NCI-H2196 (cell line): ENCODE measurements at regions not wholly inside any gene's neighbourhood (a gene's known extent, or its start where the extent isn't known, plus 50 kb on each side); places are given as distances from the start of the nearest gene placed in this dataset.

ENCODE experiments used
- DNase-seq: peaks from one replicate; lab custom pipeline; 2025; ENCODE audit not compliant: unreplicated experiment; lab: John Stamatoyannopoulos, UW

DNA sequence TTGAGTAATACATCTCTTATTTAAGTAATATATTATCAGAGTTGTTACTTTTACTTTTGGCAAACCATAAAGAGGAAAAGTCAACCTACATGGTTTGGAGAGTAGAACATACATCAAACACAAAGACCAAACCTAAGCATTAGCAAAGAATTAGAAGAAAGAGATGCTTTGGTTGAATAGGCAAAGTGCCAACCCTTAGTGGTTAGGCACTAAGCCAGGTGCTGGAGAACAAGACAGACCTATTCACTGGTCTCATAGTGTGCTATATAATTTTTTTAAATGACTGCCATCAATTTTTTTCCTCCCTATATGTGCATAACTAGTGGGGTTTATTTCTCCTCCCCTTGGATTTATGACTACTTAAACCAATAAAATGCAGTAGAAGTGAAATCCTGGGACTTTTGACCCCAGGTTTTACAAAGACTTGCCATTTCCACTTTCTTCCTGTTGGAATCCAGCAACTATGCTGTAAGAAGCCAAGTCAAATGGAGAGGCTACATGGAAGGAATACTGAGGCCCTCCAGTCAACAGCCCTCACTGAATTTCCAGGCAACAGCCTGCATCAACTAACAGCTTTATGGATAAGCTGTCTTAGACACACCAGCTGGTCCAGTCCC lies 69.8 kb upstream of the HAO2 start:
- DNase-seq: no peak

DNA sequence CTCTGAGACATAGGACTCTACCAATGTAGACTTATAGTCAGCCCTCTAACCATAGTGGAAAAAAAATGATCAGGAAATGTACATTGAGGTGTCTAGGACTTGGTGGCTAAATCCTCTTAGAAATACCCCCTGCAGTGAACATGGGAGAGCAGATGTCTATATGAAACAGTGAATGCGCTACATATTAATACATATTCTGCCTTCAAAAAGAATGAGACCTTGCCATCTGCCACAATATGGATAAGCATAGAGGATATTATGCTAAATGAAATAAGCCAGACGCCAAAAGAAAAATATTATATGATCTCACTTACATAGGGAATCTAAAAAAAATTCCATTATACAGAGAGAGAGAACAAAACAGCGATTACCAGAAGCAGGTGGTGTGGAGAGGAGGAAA lies 66.6 kb upstream of the HAO2 start:
- DNase-seq: no peak

- no peak for DNase-seq
Observed at GRCh38 chr1:119308130-119308700, 60.4 kb upstream of the HAO2 start.

DNA sequence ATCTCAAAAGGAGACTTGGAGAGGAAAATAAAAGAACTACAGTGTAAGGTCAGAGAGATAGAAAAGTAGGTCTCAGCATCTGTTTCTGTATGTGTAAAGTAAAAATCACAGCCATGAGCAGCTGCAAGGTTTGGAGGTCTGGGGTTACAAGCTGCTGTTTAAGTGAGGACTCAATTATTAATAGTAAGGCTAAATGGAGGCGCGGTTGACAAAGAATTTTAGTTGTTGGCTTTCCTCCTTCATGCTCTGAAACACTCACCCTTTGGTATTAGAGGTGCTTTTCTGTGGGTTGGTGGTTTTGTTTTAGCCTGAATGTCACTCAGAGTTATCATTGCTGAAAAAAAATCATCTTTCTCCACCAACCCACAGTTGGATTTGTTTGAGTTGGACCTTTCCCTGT lies 59.8 kb upstream of the HAO2 start:
- DNase-seq: no peak

DNA sequence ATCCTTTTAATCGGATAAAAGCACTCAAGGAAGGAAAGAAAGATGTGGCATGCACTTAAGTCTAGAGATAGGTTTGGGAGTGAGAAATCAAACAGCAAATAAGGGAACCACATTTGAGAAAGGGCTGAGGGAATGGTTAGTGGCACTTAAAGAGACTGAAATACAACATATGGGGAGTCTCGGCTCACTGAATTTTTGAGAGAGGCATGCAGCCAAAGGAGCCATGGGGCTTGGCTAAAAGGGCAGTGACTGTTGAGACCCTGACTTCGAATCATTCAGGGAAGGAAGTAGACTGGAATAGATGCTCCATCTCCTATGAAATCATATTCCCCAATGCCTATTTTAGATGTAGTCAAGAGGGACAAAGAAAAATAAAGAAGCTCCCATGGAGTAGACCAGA lies 58.3 kb upstream of the HAO2 start:
- DNase-seq: no peak

- no peak for DNase-seq
Observed at GRCh38 chr1:119312500-119312899, 56.1 kb upstream of the HAO2 start.

- no peak for DNase-seq
Observed at GRCh38 chr1:119314001-119314796, 54.4 kb upstream of the HAO2 start.

- no peak for DNase-seq
Observed at GRCh38 chr1:119316870-119317416, 51.6 kb upstream of the HAO2 start.

- DNase-seq: no peak
Observed at GRCh38 chr1:119318466-119319309, 49.9 kb upstream of the HAO2 start.
